Prostate gland (tissue), 2 donors: ENCODE measurements at regions not wholly inside any gene's neighbourhood (a gene's known extent, or its start where the extent isn't known, plus 50 kb on each side); places are given as distances from the start of the nearest gene placed in this dataset.

Experiments
- CTCF ChIP-seq, 4 experiments: fragments of 200-600 bp in 2 of 4; fragments of 450-650 bp in 2 of 4; sonication (generic) in 2 of 4; IDR thresholded peaks; 1 replicate in 3 of 4; 2 replicates in 1 of 4; pipeline ENCODE4 v1.5.1; 2016 to 2019; ENCODE audit warnings: antibody characterized with exemption in 4 of 4, mild to moderate bottlenecking in 2 of 4, moderate library complexity in 2 of 4
- POLR2A ChIP-seq: fragments of 450-650 bp; IDR thresholded peaks from one replicate; pipeline ENCODE4 v1.6.1; 2016; ENCODE audit warnings: antibody characterized with exemption, mild to moderate bottlenecking
- POLR2AphosphoS5 ChIP-seq: sonication (generic); formaldehyde crosslinking; IDR thresholded peaks from one replicate; pipeline ENCODE4 v1.6.1; 2017; ENCODE audit warnings: antibody characterized with exemption

- TF ChIP-seq CTCF (IDR thresholded peaks at IDR 0.05): no peak
- TF ChIP-seq POLR2AphosphoS5: no peak
- TF ChIP-seq POLR2A: no peak
Observed at GRCh38 chr11:45724153-45724552, 58.7 kb upstream of the CHST1 start.
